IMR-90 (cell line): ENCODE measurements at regions not wholly inside any gene's neighbourhood (a gene's known extent, or its start where the extent isn't known, plus 50 kb on each side); places are given as distances from the start of the nearest gene placed in this dataset.

ENCODE experiments used
- ATAC-seq: fragments of 200-7000 bp; cut with Tn5 transposase; 2 replicates; pipeline ENCODE4 v1.9.1; 2020; ENCODE audit warnings: low read depth, mild to moderate bottlenecking, moderate library complexity
- BruUV-seq: library from RNA; stranded (reverse); fragments of 400-500 nt; replicated peaks from 2 replicates; lab custom pipeline; 2021; lab: Mats Ljungman, UMichigan
- CTCF ChIA-PET: fragments of 300-600 bp; formaldehyde crosslinking; extraction: SDS; loops from one replicate; lab custom pipeline; 2021; ENCODE audit warnings: antibody characterized with exemption; lab: Yijun Ruan, JAX
- POLR2A ChIA-PET: fragments of 300-600 bp; sonication (Branson Sonifier 250); formaldehyde crosslinking; loops from one replicate; lab custom pipeline; 2022; ENCODE audit warnings: antibody characterized with exemption; ENCODE audit not compliant: unreplicated experiment; lab: Charles Lee
- DNase-seq: peaks from one replicate; pipeline ENCODE4 v3.0.0; 2013
- H2AFZ ChIP-seq: replicated peaks from 2 replicates; pipeline ENCODE3; 2013; ENCODE audit warnings: low read length, mild to moderate bottlenecking; ENCODE audit not compliant: poor library complexity
- H2AK5ac ChIP-seq: 2 replicates; pipeline ENCODE4 v1.6.1; 2013; ENCODE audit warnings: low read depth, low read length, inconsistent platforms
- H2AK9ac ChIP-seq: replicated peaks from 2 replicates; pipeline ENCODE3; 2013; ENCODE audit warnings: mild to moderate bottlenecking, low read depth, low read length, moderate library complexity; ENCODE audit not compliant: poor library complexity
- H2BK120ac ChIP-seq: 2 replicates; pipeline ENCODE4 v1.6.1; 2013; ENCODE audit warnings: low read depth, low read length, inconsistent platforms
- H2BK15ac ChIP-seq: 3 replicates; pipeline ENCODE4 v1.6.1; 2013; ENCODE audit warnings: low read depth, low read length, inconsistent platforms
- H2BK20ac ChIP-seq: 2 replicates; pipeline ENCODE4 v1.6.1; 2013; ENCODE audit warnings: low read depth, mild to moderate bottlenecking, inconsistent platforms, low read length, moderate library complexity
- H2BK5ac ChIP-seq: 2 replicates; pipeline ENCODE4 v1.6.1; 2013; ENCODE audit warnings: mild to moderate bottlenecking, low read depth, low read length, inconsistent platforms; ENCODE audit not compliant: poor library complexity, severe bottlenecking
- H3K14ac ChIP-seq: replicated peaks from 2 replicates; pipeline ENCODE4 v1.6.1; 2013; ENCODE audit warnings: low read depth, low read length, inconsistent platforms
- H3K18ac ChIP-seq: 2 replicates; pipeline ENCODE4 v1.6.1; 2013; ENCODE audit warnings: low read depth, low read length, control low read depth
- H3K23ac ChIP-seq: 2 replicates; pipeline ENCODE4 v1.6.1; 2013; ENCODE audit warnings: low read depth, low read length, inconsistent platforms
- H3K27ac ChIP-seq: 2 replicates; pipeline ENCODE4 v1.5.1; 2013; ENCODE audit warnings: mild to moderate bottlenecking, control low read depth, low read length; ENCODE audit not compliant: insufficient read depth
- H3K27me3 ChIP-seq: 2 replicates; pipeline ENCODE4 v1.6.1; 2013; ENCODE audit warnings: low read length; ENCODE audit not compliant: control insufficient read depth, insufficient read depth
- H3K36me3 ChIP-seq: 2 replicates; pipeline ENCODE4 v1.6.1; 2013; ENCODE audit warnings: low read length, mixed read lengths; ENCODE audit not compliant: control insufficient read depth, insufficient read depth
- H3K4ac ChIP-seq: 2 replicates; pipeline ENCODE4 v1.6.1; 2013; ENCODE audit warnings: low read depth, low read length, inconsistent platforms
- H3K4me1 ChIP-seq: 2 replicates; pipeline ENCODE4 v1.6.1; 2013; ENCODE audit warnings: low read length, mixed read lengths; ENCODE audit not compliant: control insufficient read depth, insufficient read depth
- H3K4me2 ChIP-seq: 2 replicates; pipeline ENCODE4 v1.6.1; 2013; ENCODE audit warnings: low read depth, mild to moderate bottlenecking, control low read depth, low read length, moderate library complexity
- H3K4me3 ChIP-seq: 2 replicates; pipeline ENCODE4 v1.5.1; 2013; ENCODE audit warnings: low read depth, mild to moderate bottlenecking, control low read depth, low read length, moderate library complexity; ENCODE audit not compliant: insufficient read depth
- H3K56ac ChIP-seq: 2 replicates; pipeline ENCODE4 v1.6.1; 2013; ENCODE audit warnings: low read length, inconsistent platforms; ENCODE audit not compliant: insufficient read depth; ENCODE audit errors: extremely low read depth
- H3K79me1 ChIP-seq, 2 experiments: 2 replicates each; pipeline ENCODE4 v1.6.1; 2013; ENCODE audit warnings: low read length in 2 of 2, inconsistent platforms in 1 of 2, low read depth in 1 of 2
- H3K9ac ChIP-seq: 2 replicates; pipeline ENCODE4 v1.6.1; 2013; ENCODE audit warnings: low read depth, low read length, control low read depth
- H3K9me1 ChIP-seq: 2 replicates; pipeline ENCODE4 v1.6.1; 2013; ENCODE audit warnings: low read length, inconsistent platforms; ENCODE audit not compliant: insufficient read depth
- H3K9me3 ChIP-seq: 2 replicates; pipeline ENCODE4 v1.6.1; 2013; ENCODE audit warnings: low read length; ENCODE audit not compliant: control insufficient read depth, insufficient read depth
- H4K20me1 ChIP-seq: 2 replicates; pipeline ENCODE4 v1.6.1; 2013; ENCODE audit warnings: low read length, inconsistent platforms; ENCODE audit not compliant: insufficient read depth
- H4K5ac ChIP-seq: 2 replicates; pipeline ENCODE4 v1.6.1; 2013; ENCODE audit warnings: mild to moderate bottlenecking, low read depth, low read length, control low read depth
- H4K8ac ChIP-seq, 2 experiments: 2 replicates each; pipeline ENCODE4 v1.6.1; 2013; ENCODE audit warnings: low read depth in 2 of 2, low read length in 2 of 2, control low read depth in 1 of 2, inconsistent platforms in 1 of 2
- H4K91ac ChIP-seq: 2 replicates; pipeline ENCODE4 v1.6.1; 2013; ENCODE audit warnings: low read depth, low read length, inconsistent platforms; ENCODE audit not compliant: insufficient read depth
- BHLHE40 ChIP-seq: fragments of 150-350 bp; IDR thresholded peaks from 2 replicates; pipeline ENCODE4 v1.6.1; 2016; ENCODE audit warnings: mild to moderate bottlenecking, low read depth, low read length
- CEBPB ChIP-seq: IDR thresholded peaks from 2 replicates; pipeline ENCODE4 v1.6.1; 2012; ENCODE audit warnings: low read depth, low read length, improper control_type of control experiment
- CHD1 ChIP-seq: IDR thresholded peaks from 2 replicates; pipeline ENCODE4 v1.6.1; 2012; ENCODE audit warnings: low read depth, low read length, improper control_type of control experiment
- CTCF ChIP-seq: conservative IDR thresholded peaks from 2 replicates; pipeline ENCODE4 v1.5.1; 2012; ENCODE audit warnings: mild to moderate bottlenecking, low read depth, low read length, improper control_type of control experiment
- ELK1 ChIP-seq: fragments of 150-350 bp; IDR thresholded peaks from 2 replicates; pipeline ENCODE4 v1.6.1; 2016; ENCODE audit warnings: low read depth, mild to moderate bottlenecking, low read length, moderate library complexity, borderline replicate concordance
- FOS ChIP-seq: fragments of 150-350 bp; IDR thresholded peaks from 2 replicates; pipeline ENCODE4 v1.6.1; 2016; ENCODE audit warnings: low read depth, low read length
- MAFK ChIP-seq: IDR thresholded peaks from 2 replicates; pipeline ENCODE4 v1.6.1; 2012; ENCODE audit warnings: low read depth, low read length, improper control_type of control experiment
- MAZ ChIP-seq: IDR thresholded peaks from 2 replicates; pipeline ENCODE4 v1.6.1; 2012; ENCODE audit warnings: low read depth, mild to moderate bottlenecking, low read length, improper control_type of control experiment, moderate library complexity, borderline replicate concordance
- MXI1 ChIP-seq: IDR thresholded peaks from 2 replicates; pipeline ENCODE4 v1.6.1; 2012; ENCODE audit warnings: low read depth, mild to moderate bottlenecking, low read length, moderate library complexity, borderline replicate concordance
- NFE2L2 ChIP-seq: fragments of 150-350 bp; IDR thresholded peaks from 2 replicates; pipeline ENCODE4 v1.6.1; 2016; ENCODE audit warnings: low read depth, mild to moderate bottlenecking, low read length
- POLR2A ChIP-seq: IDR thresholded peaks from 2 replicates; pipeline ENCODE4 v1.6.1; 2012; ENCODE audit warnings: mild to moderate bottlenecking, low read depth, low read length
- RAD21 ChIP-seq: IDR thresholded peaks from 2 replicates; pipeline ENCODE4 v1.6.1; 2012; ENCODE audit warnings: low read length, improper control_type of control experiment
- RCOR1 ChIP-seq: IDR thresholded peaks from 2 replicates; pipeline ENCODE4 v1.6.1; 2012; ENCODE audit warnings: mild to moderate bottlenecking, low read length, improper control_type of control experiment; ENCODE audit not compliant: insufficient replicate concordance
- RFX5 ChIP-seq: IDR thresholded peaks from 2 replicates; pipeline ENCODE4 v1.8.0; 2012; ENCODE audit warnings: low read depth, mild to moderate bottlenecking, low read length, moderate library complexity
- SMC3 ChIP-seq: fragments of 150-350 bp; IDR thresholded peaks from 2 replicates; pipeline ENCODE4 v1.6.1; 2016; ENCODE audit warnings: low read depth, mild to moderate bottlenecking, antibody characterized with exemption, low read length, moderate library complexity
- USF2 ChIP-seq: fragments of 150-350 bp; IDR thresholded peaks from 2 replicates; pipeline ENCODE4 v1.6.1; 2017; ENCODE audit warnings: mild to moderate bottlenecking, antibody characterized with exemption, low read length, low read depth
- WGBS, 2 experiments: methylation state at CpG; one replicate each; pipeline versions ENCODE4 v1.1.5 to v1.1.7; 2013; ENCODE audit warnings: missing lambda C conversion rate in 2 of 2; ENCODE audit not compliant: insufficient read length in 1 of 2; ENCODE audit errors: extremely low coverage in 2 of 2; 5-methylcytosine and 5-hydroxymethylcytosine counted together
- dilution Hi-C: fragments of 300-500 bp; cut with HindIII; formaldehyde crosslinking; loops from one replicate; pipeline ENCODE4 v1.14.3; 2018; ENCODE audit warnings: low sequenced_read_pairs; ENCODE audit not compliant: unreplicated experiment
- in situ Hi-C: fragments of 300-500 bp; cut with MboI; formaldehyde crosslinking; loops from 3 replicates; pipeline ENCODE4 v1.14.3; 2019; ENCODE audit warnings: low sequenced_read_pairs, inconsistent platforms, mixed read lengths
- intact Hi-C: fragments of 100-400 bp; cut with micrococcal nuclease; formaldehyde crosslinking; loops from 2 replicates; pipeline ENCODE4 v1.10.0; 2022

DNA sequence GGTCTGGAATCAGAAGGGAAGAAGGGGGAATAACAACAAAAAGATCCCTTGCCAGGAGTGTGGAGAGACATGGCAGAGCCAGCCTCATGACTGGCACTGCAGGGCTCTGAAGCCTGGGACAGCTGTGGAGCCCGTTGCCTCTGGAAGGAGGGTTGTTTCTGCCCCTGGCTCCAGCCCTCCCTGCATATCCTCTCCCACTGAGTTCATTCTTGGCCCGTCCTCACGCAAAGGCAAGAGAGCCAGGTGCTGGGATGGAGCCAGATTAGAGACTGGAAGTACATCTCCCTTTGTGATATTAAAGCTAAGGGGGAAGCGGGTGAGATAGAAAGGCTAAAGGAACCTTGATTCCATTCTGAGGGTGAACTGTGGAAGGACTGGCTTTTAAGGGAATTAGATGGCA is 141.5 kb upstream of the NPVF start:
- Histone ChIP-seq H3K56ac (no peak overlapping the region), H2BK5ac (no peak overlapping the region), H3K4me1 (no peaks in the 10 kb centered on the region), H2AFZ (no peak overlapping the region), H3K9ac (no peak overlapping the region), H2AK5ac (no peak overlapping the region), H3K4me3 (no peak overlapping the region), H3K23ac (no peak overlapping the region), H2AK9ac (no peak overlapping the region), H4K8ac (no peak overlapping the region), H2BK120ac (no peak overlapping the region), H2BK15ac (no peak overlapping the region), H3K36me3 (no peaks in the 10 kb centered on the region), H4K20me1 (no peaks in the 10 kb centered on the region), H3K27me3 (no peaks in the 10 kb centered on the region), H4K5ac (no peak overlapping the region), H3K4ac (no peak overlapping the region), H3K9me3 (no peaks in the 10 kb centered on the region), H4K91ac (no peak overlapping the region), H2BK20ac (no peak overlapping the region), H3K27ac (no peak overlapping the region), H3K14ac (no peak overlapping the region), H3K4me2 (no peak overlapping the region), H3K18ac (no peak overlapping the region), H3K79me1 (no peaks in the 10 kb centered on the region), H3K9me1 (no peaks in the 10 kb centered on the region)
- BruUV-seq, result no TSS peak
- dilution Hi-C loops (no loop called here), in situ Hi-C loops (no loop called here), intact Hi-C loops (no loop called here)
- WGBS, 2 experiments, result no CpG with 5 or more reads among the region's 4 CpGs
- POLR2A ChIA-PET, result interaction anchor here (0.6 kb wide), 1 partner anchor 16 kb away, joined by 3 read pairs; no protein-coding TSS in a partner anchor
- ATAC-seq (no peak), DNase-seq (no peak)
- no peak for TF ChIP-seq MXI1
- TF ChIP-seq RCOR1, result no peak
- no peak for TF ChIP-seq CHD1
- TF ChIP-seq NFE2L2, result no peak
- no peak for TF ChIP-seq MAFK
- TF ChIP-seq USF2, result no peak
- TF ChIP-seq BHLHE40, result no peak
- no peak for TF ChIP-seq MAZ
- TF ChIP-seq RFX5, result no peak
- TF ChIP-seq CTCF, result no peak
- no peak for TF ChIP-seq RAD21
- TF ChIP-seq ELK1, result no peak
- no peak for TF ChIP-seq CEBPB
- no peak for TF ChIP-seq FOS
- TF ChIP-seq POLR2A, result no peak
- TF ChIP-seq SMC3, result no peak
- CTCF ChIA-PET, result no interaction called here
